22Rv1 (cell line): ENCODE measurements at regions not wholly inside any gene's neighbourhood (a gene's known extent, or its start where the extent isn't known, plus 50 kb on each side); places are given as distances from the start of the nearest gene placed in this dataset.
"Not testable (repeated sequence)": the region's sequence is repeated elsewhere in the genome, so short reads cannot be mapped to it uniquely, and the experiment has no call there.

Experiments
- ZFX ChIP-seq: fragments of 450-650 bp; IDR thresholded peaks from 2 replicates; pipeline ENCODE4 v1.6.1; 2017; ENCODE audit warnings: antibody characterized with exemption, borderline replicate concordance
- TF ChIP-seq, protein P1 (sequence below): fragments of 450-650 bp; IDR thresholded peaks from 2 replicates; pipeline ENCODE4 v1.5.1; 2017; ENCODE audit warnings: mild to moderate bottlenecking

GRCh38 chr12:91634386-91634713, 451.7 kb upstream of the DCN start:
- TF ChIP-seq, protein P1, sequence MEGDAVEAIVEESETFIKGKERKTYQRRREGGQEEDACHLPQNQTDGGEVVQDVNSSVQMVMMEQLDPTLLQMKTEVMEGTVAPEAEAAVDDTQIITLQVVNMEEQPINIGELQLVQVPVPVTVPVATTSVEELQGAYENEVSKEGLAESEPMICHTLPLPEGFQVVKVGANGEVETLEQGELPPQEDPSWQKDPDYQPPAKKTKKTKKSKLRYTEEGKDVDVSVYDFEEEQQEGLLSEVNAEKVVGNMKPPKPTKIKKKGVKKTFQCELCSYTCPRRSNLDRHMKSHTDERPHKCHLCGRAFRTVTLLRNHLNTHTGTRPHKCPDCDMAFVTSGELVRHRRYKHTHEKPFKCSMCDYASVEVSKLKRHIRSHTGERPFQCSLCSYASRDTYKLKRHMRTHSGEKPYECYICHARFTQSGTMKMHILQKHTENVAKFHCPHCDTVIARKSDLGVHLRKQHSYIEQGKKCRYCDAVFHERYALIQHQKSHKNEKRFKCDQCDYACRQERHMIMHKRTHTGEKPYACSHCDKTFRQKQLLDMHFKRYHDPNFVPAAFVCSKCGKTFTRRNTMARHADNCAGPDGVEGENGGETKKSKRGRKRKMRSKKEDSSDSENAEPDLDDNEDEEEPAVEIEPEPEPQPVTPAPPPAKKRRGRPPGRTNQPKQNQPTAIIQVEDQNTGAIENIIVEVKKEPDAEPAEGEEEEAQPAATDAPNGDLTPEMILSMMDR, result not testable (repeated sequence)
- not testable (repeated sequence) for TF ChIP-seq ZFX
